Esophagus squamous epithelium (tissue), 5 donors: ENCODE measurements at regions not wholly inside any gene's neighbourhood (a gene's known extent, or its start where the extent isn't known, plus 50 kb on each side); places are given as distances from the start of the nearest gene placed in this dataset.

Experiments used
- DNase-seq: peaks from one replicate; lab custom pipeline; 2025; lab: John Stamatoyannopoulos, UW
- H3K27ac ChIP-seq, 4 donors: fragments of 200-600 bp; sonication (generic); one replicate each; pipeline ENCODE4 v1.5.1; 2016 to 2019; ENCODE audit warnings: mild to moderate bottlenecking in 1 of 4
- H3K27me3 ChIP-seq, 4 donors: fragments of 200-600 bp; sonication (generic); 1 replicate in 3 of 4; 2 replicates in 1 of 4; pipeline versions ENCODE4 v1.5.1 to v1.6.0; 2017 to 2021; ENCODE audit warnings: antibody characterized with exemption in 1 of 4
- H3K36me3 ChIP-seq, 3 donors: fragments of 200-600 bp; sonication (generic); one replicate each; pipeline ENCODE4 v1.5.1; 2016 to 2019
- H3K4me1 ChIP-seq, 3 donors: fragments of 200-600 bp; sonication (generic); one replicate each; pipeline ENCODE4 v1.5.1; 2017 to 2019
- H3K4me3 ChIP-seq, 4 donors: fragments of 200-600 bp; sonication (generic); 1 replicate in 3 of 4; 2 replicates in 1 of 4; pipeline ENCODE4 v1.5.1; 2016 to 2019; ENCODE audit warnings: mild to moderate bottlenecking in 2 of 4, moderate library complexity in 1 of 4
- H3K9me3 ChIP-seq, 3 donors: fragments of 200-600 bp; sonication (generic); one replicate each; pipeline ENCODE4 v1.5.1; 2016 to 2019
- POLR2A ChIP-seq, 4 donors: fragments of 450-650 bp; IDR thresholded peaks; one replicate each; pipeline ENCODE4 v1.6.1; 2017; ENCODE audit warnings: antibody characterized with exemption in 4 of 4, mild to moderate bottlenecking in 4 of 4, moderate library complexity in 3 of 4
- WGBS, 2 donors: methylation state at CpG; one replicate each; pipeline ENCODE4 v1.1.5; 2018; 5-methylcytosine and 5-hydroxymethylcytosine counted together
- intact Hi-C: fragments of 100-400 bp; cut with DNase I; formaldehyde crosslinking; loops from one replicate; pipeline ENCODE4 v1.15.0; 2022
- TF ChIP-seq, protein P1 (sequence below), 6 experiments: fragments of 450-650 bp in 4 of 6; fragments of 200-600 bp in 2 of 6; sonication (generic) in 2 of 6; IDR thresholded peaks; one replicate each; pipeline ENCODE4 v1.5.1; 2016 to 2019; ENCODE audit warnings: antibody characterized with exemption in 6 of 6, mild to moderate bottlenecking in 4 of 6, moderate library complexity in 4 of 6
- donor health status: DM: yes; HTN: yes; CAD: no.

GRCh38 chr5:173716058-173716682, 99.7 kb upstream of the BOD1 start:
- intact Hi-C loops = no loop called here
- TF ChIP-seq POLR2A (IDR thresholded peaks at IDR 0.05) = no peak
- TF ChIP-seq, protein P1, sequence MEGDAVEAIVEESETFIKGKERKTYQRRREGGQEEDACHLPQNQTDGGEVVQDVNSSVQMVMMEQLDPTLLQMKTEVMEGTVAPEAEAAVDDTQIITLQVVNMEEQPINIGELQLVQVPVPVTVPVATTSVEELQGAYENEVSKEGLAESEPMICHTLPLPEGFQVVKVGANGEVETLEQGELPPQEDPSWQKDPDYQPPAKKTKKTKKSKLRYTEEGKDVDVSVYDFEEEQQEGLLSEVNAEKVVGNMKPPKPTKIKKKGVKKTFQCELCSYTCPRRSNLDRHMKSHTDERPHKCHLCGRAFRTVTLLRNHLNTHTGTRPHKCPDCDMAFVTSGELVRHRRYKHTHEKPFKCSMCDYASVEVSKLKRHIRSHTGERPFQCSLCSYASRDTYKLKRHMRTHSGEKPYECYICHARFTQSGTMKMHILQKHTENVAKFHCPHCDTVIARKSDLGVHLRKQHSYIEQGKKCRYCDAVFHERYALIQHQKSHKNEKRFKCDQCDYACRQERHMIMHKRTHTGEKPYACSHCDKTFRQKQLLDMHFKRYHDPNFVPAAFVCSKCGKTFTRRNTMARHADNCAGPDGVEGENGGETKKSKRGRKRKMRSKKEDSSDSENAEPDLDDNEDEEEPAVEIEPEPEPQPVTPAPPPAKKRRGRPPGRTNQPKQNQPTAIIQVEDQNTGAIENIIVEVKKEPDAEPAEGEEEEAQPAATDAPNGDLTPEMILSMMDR (IDR thresholded peaks at IDR 0.05) = no peak

GRCh38 chr5:173717959-173718358, 101.5 kb upstream of the BOD1 start:
- WGBS, 2 donors = 49 to 80% methylated on average over 5 to 7 of the region's 10 CpGs
- Histone ChIP-seq H3K4me3 (no peak overlapping the region), H3K9me3 (no peaks in the 10 kb centered on the region), H3K27ac (no peak overlapping the region), H3K4me1 (peaks cover 0 to 8% (median 0%) of the 10 kb centered on the region in 3 donors), H3K27me3 (peaks cover 0 to 10% (median 0%) of the 10 kb centered on the region in 4 donors), H3K36me3 (no peaks in the 10 kb centered on the region)
- no peak for TF ChIP-seq POLR2A (IDR thresholded peaks at IDR 0.05)
- TF ChIP-seq, protein P1 (IDR thresholded peaks at IDR 0.05) = no peak
- no peak for DNase-seq
- intact Hi-C loops = no loop called here

More at GRCh38 chr5:173716058-173716682, 99.7 kb upstream of the BOD1 start:
- 79 to 87% methylated on average over 8 to 10 of the region's 10 CpGs for WGBS, 2 donors
- H3K27me3 ChIP-seq = no peaks in the 10 kb centered on the region
- H3K36me3 ChIP-seq = no peaks in the 10 kb centered on the region
- no peak overlapping the region for H3K27ac ChIP-seq
- H3K9me3 ChIP-seq = no peaks in the 10 kb centered on the region
- DNase-seq = no peak
- no peak overlapping the region for H3K4me3 ChIP-seq
- H3K4me1 ChIP-seq = peaks cover 0 to 8% (median 0%) of the 10 kb centered on the region in 3 donors

DNA sequence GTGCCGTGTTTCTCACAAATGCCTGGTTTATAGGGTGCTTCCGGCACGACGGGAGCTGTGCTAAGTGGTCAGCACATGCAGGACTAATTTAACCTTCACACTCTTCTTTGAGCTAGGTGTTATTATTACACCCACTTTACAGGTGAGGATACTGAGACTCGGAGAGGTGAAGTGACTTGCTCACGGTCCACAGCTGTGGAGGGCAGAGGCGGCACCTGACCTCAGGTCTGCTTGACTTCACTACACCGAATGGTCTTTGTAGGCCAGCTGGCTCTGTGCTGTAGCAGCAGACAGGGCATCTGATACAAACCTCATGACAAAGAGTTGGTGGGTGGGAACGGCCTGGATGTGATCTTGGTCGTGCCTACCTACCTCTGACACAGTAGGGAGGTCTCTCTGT, 102.0 kb upstream of the BOD1 start:
- intact Hi-C loops = no loop called here
- Histone ChIP-seq H3K27ac (no peak overlapping the region), H3K4me3 (no peak overlapping the region), H3K36me3 (no peaks in the 10 kb centered on the region), H3K9me3 (no peaks in the 10 kb centered on the region), H3K4me1 (peaks cover 0 to 8% (median 0%) of the 10 kb centered on the region in 3 donors), H3K27me3 (peaks cover 0 to 10% (median 0%) of the 10 kb centered on the region in 4 donors)
- DNase-seq = no peak
- TF ChIP-seq, protein P1 (IDR thresholded peaks at IDR 0.05) = no peak
- no peak for TF ChIP-seq POLR2A (IDR thresholded peaks at IDR 0.05)
- 69 to 87% methylated on average over 7 to 8 of the region's 10 CpGs for WGBS, 2 donors

GRCh38 chr5:173719731-173720082, 103.3 kb upstream of the BOD1 start:
- WGBS, 2 donors = 63% methylated on average over 8 to 9 of the region's 10 CpGs
- no peak overlapping the region for H3K4me3 ChIP-seq
- peaks cover 0 to 10% (median 0%) of the 10 kb centered on the region in 4 donors for H3K27me3 ChIP-seq
- intact Hi-C loops = no loop called here
- DNase-seq = no peak
- peaks cover 0 to 2% (median 0%) of the 10 kb centered on the region in 3 donors for H3K4me1 ChIP-seq
- H3K9me3 ChIP-seq = no peaks in the 10 kb centered on the region
- H3K36me3 ChIP-seq = no peaks in the 10 kb centered on the region
- TF ChIP-seq POLR2A (IDR thresholded peaks at IDR 0.05) = no peak
- TF ChIP-seq, protein P1 (IDR thresholded peaks at IDR 0.05) = no peak
- H3K27ac ChIP-seq = no peak overlapping the region

GRCh38 chr5:173720286-173720952, 104.0 kb upstream of the BOD1 start:
- Histone ChIP-seq H3K4me1 (no peaks in the 10 kb centered on the region), H3K4me3 (no peak overlapping the region), H3K27me3 (peaks cover 0 to 10% (median 0%) of the 10 kb centered on the region in 4 donors), H3K27ac (no peak overlapping the region), H3K36me3 (no peaks in the 10 kb centered on the region), H3K9me3 (no peaks in the 10 kb centered on the region)
- WGBS, 2 donors = 62 to 74% methylated on average over 4 to 5 of the region's 8 CpGs
- DNase-seq = no peak
- TF ChIP-seq POLR2A (IDR thresholded peaks at IDR 0.05) = no peak
- TF ChIP-seq, protein P1 (IDR thresholded peaks at IDR 0.05) = no peak
- intact Hi-C loops = no loop called here
